Hematopoietic multipotent progenitor cell (in vitro differentiated cells): ENCODE measurements at regions not wholly inside any gene's neighbourhood (a gene's known extent, or its start where the extent isn't known, plus 50 kb on each side); places are given as distances from the start of the nearest gene placed in this dataset.
A peak's percentile ranks its signal among the peaks of the same experiment; 100 is the strongest.
"Not testable (repeated sequence)": the region's sequence is repeated elsewhere in the genome, so short reads cannot be mapped to it uniquely, and the experiment has no call there.

ENCODE experiments used
- DNase-seq, 3 donors: peaks; one replicate each; pipeline ENCODE4 v3.0.0-alpha.2; 2011 to 2015; ENCODE audit warnings: low read depth in 2 of 3, low spot score in 2 of 3

GRCh38 chr4:165548702-165549101 lies 169.9 kb downstream of the CPE start:
- DNase-seq = no peak

GRCh38 chr4:165553221-165553810 lies 174.5 kb downstream of the CPE start:
- no peak for DNase-seq

- no peak for DNase-seq
Measured at GRCh38 chr4:165555302-165555701, 176.5 kb downstream of the CPE start.

GRCh38 chr4:165556383-165556782 lies 177.6 kb downstream of the CPE start:
- no peak for DNase-seq

DNA sequence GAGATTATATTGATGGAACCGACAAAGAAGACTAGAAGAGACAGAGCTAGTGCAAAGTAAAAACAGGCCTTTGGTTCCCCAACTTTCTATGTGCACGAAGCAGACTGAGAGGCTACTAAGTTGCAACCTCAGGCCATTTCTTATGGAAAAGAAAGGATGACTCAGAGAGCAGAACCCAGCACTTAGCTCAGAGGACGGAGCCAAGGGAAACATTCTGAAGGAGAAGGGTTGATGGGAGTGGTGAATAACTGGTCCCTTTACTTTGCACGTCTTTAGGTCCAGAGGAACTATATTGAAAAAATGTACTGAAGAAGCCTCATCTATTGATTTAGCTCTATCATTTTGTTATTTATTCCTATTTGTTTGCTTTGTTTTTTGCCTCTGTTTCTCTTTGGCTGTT lies 182.1 kb downstream of the CPE start:
- DNase-seq = no peak

- no peak for DNase-seq
Measured at GRCh38 chr4:165563851-165564250, 185.0 kb downstream of the CPE start.

DNA sequence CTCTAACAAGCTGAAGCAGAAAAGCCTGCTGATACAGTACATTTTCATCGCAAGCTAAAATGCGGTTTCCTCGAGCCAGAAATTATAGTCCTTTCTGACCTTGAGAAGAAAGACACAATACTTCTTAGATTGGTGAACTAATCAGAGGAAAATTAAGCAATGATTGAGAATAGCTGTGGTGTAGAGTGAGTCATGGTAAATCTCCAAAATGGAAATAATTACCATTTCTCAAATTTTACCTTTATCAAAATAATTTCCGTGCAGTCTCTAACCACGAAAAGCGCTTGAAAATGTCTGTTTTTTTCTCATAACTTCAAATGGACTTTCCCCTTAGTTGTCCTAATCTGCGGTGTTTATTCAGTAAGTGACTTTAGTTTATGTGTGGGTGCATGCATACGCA lies 190.2 kb downstream of the CPE start:
- no peak for DNase-seq

GRCh38 chr4:165571476-165571875 lies 192.7 kb downstream of the CPE start:
- not testable (repeated sequence) for DNase-seq

DNA sequence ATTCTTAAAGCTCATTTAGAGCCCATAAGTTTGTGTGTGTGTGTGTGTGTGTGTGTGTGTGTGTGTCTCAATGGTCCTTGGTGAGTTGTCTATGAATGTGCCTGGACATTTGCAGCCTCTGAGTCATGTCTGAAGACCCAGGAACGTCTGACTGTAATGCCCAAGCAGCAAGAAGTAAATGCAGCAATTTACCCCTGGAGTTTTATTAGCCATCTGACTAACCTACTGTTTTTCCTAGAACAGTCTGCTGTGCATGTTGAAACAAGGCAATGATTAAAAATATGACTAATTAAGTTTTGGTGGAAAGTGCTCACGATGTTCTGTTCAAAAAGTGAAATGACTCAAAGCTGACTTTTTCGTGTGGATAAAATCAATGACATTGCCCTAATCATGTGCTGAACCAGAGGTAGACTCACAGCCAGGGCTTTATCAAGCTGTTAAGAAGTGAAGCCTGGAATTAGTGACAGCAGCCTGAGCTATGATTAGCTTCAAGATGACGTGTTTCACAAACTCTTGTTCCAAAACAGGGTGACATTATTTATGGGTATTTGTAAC lies 201.6 kb downstream of the CPE start:
- DNase-seq = no peak

- DNase-seq = no peak
Measured at GRCh38 chr4:165583341-165583740, 204.5 kb downstream of the CPE start.

DNA sequence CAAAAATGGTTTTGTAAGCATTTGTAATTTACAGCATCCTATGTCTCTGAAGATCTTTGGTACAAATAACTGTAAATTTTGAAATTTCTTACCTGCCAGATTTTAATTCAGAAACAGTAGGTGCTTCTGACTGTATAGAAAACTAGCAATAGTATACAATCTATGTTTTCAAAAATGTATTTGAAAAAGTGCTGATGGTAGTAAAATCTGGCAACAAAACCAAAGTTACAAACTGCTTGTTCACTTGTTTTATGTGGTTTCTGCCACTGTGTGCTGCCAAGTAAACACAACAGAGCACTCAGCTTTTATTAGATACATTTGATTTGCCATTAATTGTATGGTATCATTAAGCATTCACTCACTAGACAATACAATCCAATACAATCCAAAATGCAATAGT lies 206.1 kb downstream of the CPE start:
- no peak for DNase-seq

- DNase-seq = no peak
Measured at GRCh38 chr4:165588534-165589315, 209.9 kb downstream of the CPE start.

DNA sequence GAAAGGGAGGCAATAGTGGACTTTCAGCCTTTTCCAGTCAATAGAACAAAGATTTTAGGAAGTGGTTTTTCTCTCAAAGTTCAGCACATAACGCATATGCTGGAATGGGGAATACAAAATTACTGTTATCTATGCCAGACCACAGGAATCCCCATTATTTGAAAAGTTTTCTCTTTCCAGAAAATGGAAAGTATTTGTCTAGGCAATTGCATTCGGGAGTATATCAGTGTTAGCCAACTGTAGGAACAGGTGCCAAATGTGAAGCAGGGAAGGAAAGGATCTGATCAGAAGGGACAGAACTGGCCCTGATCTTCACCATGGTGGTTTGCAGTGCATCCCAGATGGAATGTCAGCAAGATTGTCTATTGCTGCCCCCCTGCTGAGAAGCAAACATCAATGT lies 213.6 kb downstream of the CPE start:
- no peak for DNase-seq

DNA sequence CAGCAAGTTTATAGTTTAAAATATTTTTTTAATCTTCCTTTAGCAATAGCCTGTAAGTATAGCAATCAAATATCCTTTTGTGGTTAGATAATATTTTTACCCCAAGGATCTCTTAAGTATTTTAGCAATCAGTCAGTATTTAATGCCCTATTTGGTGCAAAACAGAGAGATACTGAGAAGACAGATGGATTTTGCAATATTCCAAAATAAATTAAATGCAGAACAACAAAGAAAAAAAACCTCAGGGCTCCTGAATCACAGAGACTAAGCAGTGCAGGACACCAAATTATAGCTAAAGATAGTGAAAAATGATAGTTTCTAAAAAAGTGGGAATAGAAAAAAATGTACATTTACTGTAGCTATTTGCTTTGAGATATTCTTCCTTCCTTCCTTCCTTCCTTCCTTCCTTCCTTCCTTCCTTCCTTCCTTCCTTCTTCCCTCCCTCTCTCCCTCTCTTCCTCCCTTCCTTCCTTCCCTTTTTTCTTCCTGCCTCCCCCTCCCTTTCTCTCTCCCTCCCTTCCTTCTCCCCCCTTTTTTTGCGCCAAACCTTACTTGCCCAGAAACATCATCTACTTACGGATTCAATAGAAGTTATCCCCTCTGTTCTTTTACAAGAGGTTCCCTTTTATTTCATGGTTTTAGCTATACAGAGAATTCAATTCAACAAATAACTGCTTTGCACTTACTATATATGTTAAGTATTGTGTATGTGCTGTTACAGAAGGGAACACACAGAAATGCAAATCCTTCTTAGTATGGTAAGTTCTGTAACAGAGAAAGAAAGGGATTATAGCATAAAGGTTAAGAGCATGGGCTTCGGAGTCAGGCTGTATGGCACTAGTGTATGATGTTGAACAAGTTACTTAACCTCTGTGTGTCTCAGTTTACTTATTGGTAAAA lies 219.0 kb downstream of the CPE start:
- no peak for DNase-seq

DNA sequence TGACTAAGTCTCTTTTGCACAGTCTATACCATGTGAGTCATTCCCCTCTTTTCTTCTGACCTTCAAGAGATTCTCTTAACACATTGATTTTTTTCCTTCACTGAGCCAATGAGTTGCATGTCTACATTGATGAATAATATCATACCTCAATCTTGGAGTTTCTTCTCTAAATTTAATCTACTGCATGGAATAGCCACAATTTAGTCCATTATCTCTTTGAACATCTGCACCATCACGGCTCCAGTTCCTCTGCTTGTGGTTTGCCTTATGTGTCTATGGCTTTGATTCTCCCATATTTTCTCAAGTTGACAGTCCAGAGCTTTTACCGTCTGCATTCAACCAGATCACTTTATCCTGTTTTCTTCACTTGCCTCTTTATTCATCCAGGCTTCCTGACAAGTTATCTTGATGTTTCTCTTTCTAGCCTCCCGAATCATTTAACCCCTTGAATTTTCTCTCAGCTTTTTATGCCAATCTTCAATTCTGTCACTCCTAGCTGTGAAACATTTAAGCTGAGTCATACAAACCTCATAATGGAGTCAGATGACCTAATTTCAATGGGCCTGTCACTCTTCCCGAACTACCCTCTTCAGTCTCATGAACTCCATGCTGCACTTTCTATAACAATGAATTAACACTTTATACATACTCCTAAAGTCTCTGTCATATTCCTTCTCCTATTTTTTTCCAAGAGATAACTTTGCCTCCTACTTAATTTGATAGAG lies 222.3 kb downstream of the CPE start:
- DNase-seq = peak in 2 of 3 donors; percentile 64 to 83

GRCh38 chr4:165602621-165603020 lies 223.8 kb downstream of the CPE start:
- no peak for DNase-seq

DNA sequence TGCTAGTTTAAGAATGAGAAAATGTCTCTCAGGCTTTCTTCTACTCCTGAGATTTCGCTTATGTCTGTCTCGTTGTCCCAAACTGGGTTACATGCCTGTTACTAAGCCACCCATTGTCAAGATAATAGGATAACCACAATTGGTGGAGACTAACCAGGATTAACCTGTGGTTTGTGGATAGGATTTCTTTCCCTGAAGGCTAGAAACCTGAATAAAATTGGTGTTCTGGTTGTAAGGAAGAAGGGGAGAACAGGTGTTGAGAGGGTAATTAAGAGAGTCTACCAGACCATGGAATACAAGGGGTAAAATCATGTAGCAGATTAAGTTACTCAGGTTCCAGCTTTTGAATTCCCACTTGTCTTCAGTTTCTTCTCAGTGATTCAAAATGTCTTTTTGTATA lies 225.4 kb downstream of the CPE start:
- no peak for DNase-seq

DNA sequence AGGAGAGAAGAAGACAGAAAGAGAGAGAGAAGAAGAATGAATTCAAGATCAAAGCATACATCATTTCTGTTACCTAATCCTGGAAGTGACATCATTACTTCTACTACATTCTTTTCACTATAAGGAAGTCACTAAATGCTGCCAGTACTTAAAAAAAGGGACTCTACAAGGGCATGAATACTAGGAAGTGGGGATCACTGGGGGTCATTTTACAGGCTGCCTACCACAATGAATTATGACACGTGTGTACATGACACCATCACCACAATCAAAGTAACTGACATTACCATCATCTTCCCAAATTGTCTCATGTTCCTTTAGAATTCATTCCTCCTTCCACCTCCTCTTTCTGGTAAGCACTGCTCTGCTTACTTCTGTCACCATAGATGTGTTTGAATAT lies 227.0 kb downstream of the CPE start:
- DNase-seq = no peak

GRCh38 chr4:165606465-165607205 lies 227.8 kb downstream of the CPE start:
- no peak for DNase-seq

GRCh38 chr4:165609653-165610052 lies 230.8 kb downstream of the CPE start:
- no peak for DNase-seq
